Fibroblast of skin of scalp (primary cell): ENCODE measurements at regions not wholly inside any gene's neighbourhood (a gene's known extent, or its start where the extent isn't known, plus 50 kb on each side); places are given as distances from the start of the nearest gene placed in this dataset.
"Not testable (repeated sequence)": the region's sequence is repeated elsewhere in the genome, so short reads cannot be mapped to it uniquely, and the experiment has no call there.

Source experiments
- DNase-seq: peaks from one replicate; pipeline ENCODE4 v3.0.0-alpha.2; 2013

- not testable (repeated sequence) for DNase-seq
Measured at GRCh38 chrX:124181515-124181914, 150.9 kb upstream of the TEX13D start.

GRCh38 chrX:124190440-124190839 is 142.0 kb upstream of the TEX13D start:
- no peak for DNase-seq

GRCh38 chrX:124194199-124194598 is 138.3 kb upstream of the TEX13D start:
- DNase-seq, result no peak

GRCh38 chrX:124194901-124195300 is 137.6 kb upstream of the TEX13D start:
- DNase-seq, result no peak

- DNase-seq, result no peak
Measured at GRCh38 chrX:124203311-124203710, 129.1 kb upstream of the TEX13D start.

DNA sequence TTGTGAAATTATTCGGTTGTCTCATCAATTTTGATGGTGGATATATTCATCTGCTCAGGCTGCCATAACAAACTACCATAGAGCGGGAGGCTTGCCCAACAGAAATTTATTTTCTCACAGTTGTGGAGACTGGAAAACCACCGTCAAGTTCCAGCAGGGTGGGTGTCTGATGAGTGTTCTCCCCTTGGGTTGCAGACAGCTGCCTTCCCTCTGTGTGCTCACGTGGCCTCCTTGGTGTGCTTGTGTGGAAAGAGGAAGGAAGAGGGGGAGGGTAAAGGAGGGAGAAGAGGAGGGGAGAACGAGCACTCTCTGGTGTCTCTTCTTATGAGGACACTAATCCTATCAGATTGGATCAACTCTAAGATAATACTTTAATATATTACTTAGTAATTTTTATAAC is 123.8 kb upstream of the TEX13D start:
- DNase-seq, result no peak

GRCh38 chrX:124209792-124210576 is 122.5 kb upstream of the TEX13D start:
- DNase-seq, result no peak

DNA sequence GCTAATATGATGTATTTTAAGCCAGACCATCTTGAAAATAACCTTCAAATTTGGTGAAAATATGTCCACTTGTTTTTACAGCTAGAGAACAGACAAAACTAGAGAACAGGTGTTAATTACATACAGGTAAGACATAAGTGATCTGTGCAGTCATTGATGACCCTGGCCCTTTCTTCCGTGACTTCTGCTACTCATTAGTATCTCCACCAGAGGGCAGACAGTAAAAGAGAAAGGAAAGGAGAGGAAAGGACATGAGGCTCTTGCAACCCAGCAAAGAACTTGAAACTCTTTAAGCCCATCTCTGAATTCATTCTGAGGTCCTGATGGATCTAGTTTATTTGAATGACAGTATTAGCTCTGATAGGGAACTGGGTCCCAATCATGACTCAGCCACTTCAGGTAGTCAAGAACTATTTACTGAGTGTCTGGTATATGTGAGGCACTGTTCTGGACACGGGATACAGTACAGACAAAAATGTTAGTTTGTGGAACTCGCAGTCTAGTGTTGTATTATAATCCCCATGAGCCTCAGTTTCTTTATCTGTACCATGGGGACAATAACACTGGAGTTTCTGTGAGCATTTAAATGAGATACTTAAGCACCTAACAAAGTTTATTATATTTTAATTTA is 121.0 kb upstream of the TEX13D start:
- peak; percentile 32 for DNase-seq

- DNase-seq, result no peak
Measured at GRCh38 chrX:124212622-124213021, 119.8 kb upstream of the TEX13D start.

DNA sequence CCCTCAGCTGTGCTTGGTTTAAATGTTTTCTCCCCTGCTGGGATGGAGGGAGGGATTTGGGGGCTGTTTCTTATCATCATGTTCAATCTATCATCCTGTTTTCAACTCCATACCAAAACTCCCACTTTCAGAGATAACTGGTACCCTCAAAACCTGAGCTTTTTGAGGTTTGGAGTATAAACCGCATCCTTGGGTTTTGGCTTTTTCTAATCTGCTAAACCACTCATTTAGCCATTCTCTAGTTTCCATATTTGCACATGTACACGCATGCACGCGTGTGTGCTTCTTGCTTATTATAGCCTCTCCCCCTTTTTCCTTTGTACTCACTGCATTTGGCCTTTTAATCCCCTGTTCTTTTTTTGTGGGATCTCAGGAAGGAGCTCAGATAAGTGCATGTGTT is 116.7 kb upstream of the TEX13D start:
- DNase-seq, result no peak

DNA sequence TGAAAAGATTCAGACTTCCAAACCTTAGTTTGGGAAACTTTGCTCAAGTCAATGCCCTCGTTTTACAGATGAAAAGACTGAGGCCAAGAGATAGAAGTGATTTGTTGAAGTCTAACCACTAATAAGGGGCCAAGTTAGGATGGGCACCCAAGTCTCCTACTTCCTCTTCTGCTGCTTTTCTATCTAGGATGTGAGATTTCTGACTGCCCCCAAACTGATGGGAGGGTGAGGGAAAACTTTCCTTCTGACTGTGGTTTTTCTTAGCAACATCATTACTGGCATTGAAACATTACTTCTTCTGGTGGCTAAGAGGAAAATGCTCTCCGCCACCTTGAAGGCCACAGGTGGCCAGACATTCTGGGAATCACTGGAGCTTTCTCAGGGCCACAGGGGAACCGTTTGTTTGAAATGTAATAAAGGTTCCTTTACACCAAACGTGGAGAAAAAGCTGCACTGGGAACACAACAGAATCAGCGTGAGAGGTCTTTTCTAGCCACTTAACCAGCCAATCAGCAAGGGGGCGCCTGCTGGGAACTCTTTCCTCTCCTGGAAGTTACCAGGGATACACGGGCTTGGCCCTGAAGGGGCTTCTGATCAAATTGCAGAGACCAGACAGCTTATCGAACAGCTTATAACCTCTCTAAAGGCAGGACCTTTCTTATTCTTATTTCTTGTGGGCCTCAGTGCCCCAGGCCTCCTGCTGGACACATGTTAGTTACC is 115.9 kb upstream of the TEX13D start:
- no peak for DNase-seq

GRCh38 chrX:124217304-124218251 is 114.9 kb upstream of the TEX13D start:
- peak; percentile 54 for DNase-seq

DNA sequence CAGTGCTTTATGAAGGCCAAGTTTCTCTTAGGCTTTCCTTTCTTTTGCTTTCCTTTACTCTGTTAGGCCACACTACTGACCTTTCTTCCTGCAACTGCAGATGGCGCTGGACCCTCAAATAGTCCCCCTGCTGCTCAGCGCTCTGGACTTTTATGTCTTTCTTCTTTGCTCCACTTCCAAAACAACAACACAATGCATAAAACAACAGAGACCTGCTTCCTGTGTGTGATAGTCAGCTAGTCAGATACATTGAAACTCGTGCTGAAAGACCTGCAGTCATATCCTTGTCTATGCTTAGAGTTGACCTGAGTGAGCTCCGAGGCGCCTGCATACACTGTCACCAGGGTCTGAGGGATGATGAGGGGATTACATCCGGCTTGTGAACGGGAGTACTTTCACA is 108.9 kb upstream of the TEX13D start:
- DNase-seq, result no peak

DNA sequence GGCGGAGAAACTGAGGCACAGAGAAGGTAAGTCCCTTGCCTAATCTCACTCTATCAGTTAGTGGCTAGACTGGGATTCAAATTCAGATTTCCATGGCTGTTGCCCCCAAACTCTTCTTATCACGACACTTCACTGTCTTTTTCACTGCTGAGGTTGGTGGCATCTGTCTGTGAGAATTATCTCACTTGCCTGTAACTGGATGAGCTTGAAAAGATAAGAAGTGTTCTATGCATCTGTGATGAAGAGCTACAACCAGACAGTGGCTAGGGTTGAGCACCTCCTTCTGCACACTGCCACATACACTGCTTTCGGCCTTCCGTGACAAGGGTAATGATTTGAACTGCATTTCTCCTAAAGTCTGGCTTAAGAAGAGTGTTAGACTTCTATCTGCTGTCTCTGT is 107.9 kb upstream of the TEX13D start:
- no peak for DNase-seq

DNA sequence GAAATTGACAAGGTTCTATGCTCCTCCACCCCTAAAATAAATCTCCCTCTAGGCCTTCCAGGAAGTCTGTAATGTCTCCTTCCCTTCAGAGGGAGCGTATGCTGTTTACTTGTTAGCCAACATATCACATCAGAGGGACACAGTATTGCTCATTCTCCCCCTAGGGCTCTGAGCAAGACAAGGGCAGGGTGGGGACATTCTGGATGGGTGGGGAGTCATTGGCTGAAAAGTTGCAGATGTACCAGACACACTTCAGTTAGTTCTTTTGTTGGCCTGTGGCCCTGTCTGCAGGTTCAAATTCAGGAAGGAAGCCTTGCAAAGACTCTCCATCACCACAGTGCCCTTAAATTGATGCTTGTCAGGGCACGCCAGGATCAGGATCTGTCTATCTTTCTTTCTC is 106.3 kb upstream of the TEX13D start:
- no peak for DNase-seq

DNA sequence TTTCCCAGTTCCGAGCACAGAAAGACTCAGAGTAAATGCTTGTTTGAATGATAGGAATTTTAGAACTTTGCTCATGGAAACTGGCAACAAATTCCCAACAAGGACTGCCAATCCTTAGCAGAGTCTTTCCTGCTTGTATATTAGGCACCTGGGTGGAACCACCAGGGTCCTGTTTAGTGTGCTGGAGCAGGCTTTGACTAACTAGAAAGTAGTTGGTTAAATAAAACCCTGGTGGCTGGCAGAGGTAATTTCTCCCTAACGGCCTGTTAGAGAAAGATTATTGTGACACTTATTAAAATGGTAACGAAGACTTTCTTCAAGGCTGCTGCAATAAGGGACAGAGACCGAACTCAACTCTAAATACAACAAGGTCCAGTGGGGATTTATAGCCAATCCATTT is 103.6 kb upstream of the TEX13D start:
- no peak for DNase-seq

- no peak for DNase-seq
Measured at GRCh38 chrX:124229374-124229773, 103.1 kb upstream of the TEX13D start.

DNA sequence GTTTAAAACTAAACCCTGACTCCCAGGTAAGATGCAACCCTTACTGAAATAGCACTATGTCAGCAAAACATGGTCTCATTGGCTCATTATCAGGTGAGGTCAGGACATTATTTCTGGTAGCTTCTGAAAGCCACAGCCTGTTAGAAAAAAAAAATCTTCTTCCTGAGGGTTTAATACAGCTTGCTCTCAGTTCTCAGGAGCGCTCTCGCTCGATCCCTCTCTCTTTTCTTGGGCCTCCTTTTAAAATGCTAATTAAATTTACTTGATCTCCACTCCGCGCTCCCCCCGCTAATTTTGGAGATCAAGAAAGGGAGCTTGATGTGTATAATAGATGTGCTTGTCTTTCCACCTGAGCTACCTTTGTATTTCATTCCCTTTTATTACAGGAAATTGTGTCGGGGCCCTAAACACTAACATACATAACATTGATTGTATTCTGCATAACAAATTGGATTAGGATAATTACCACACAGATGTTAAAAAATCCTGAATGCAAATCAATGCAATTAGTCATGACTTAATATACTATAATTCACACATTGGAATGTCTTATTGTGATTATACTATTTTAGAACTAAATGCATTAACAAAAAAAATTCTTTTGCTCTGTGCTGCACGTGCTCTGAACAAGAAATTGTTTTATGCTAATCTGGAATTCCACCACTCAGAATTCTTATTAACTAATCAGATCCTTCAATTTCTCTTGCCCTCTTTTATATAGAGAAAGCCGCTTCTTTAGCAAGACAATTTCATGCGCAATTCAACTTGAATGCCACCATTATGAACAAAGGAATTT is 101.6 kb upstream of the TEX13D start:
- DNase-seq, result no peak

- DNase-seq, result no peak
Measured at GRCh38 chrX:124231451-124231759, 101.1 kb upstream of the TEX13D start.

- DNase-seq, result no peak
Measured at GRCh38 chrX:124232523-124233201, 99.8 kb upstream of the TEX13D start.

DNA sequence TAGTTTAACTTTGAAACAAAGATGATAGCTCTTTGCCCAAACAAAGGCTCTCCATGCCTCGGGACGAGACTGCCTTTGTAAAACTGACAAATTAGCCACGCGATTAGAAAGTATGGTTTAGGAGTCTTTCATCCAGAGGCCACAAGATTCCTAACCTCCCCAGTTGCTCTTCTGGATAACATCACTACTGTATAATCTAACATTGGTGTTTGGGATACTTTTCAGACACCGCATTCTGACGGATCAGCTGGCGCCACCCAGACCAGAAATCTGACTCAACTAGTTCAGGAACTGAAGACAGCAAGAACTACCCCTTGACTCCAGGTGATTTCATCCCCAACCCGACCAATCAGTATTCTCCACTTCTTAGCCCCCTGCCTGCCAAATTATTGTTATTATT is 98.1 kb upstream of the TEX13D start:
- DNase-seq, result no peak
